SK-N-SH (cell line): ENCODE measurements at regions not wholly inside any gene's neighbourhood (a gene's known extent, or its start where the extent isn't known, plus 50 kb on each side); places are given as distances from the start of the nearest gene placed in this dataset.

ENCODE experiments used
- CTCF ChIA-PET: fragments of 300-600, 350-600 bp; formaldehyde crosslinking; extraction: SDS; loops from one replicate; lab custom pipeline; 2021; lab: Yijun Ruan, JAX
- POLR2A ChIA-PET: fragments of 350-600 bp; sonication (Branson Sonifier 250); formaldehyde crosslinking; extraction: SDS; loops from one replicate; lab custom pipeline; 2020; ENCODE audit warnings: antibody characterized with exemption, inconsistent platforms; lab: Yijun Ruan, JAX
- DNase-seq: peaks from one replicate; pipeline ENCODE4 v3.0.0; 2012
- H2AFZ ChIP-seq: fragments of 200-600 bp; sonication (generic); 2 replicates; pipeline ENCODE4 v1.8.1; 2016; ENCODE audit warnings: antibody characterized with exemption, mild to moderate bottlenecking, low read depth
- H3F3A ChIP-seq: fragments of 200-600 bp; sonication (generic); replicated peaks from 2 replicates; pipeline ENCODE3; 2016; ENCODE audit warnings: antibody characterized with exemption, mild to moderate bottlenecking; ENCODE audit not compliant: insufficient read depth
- H3K27ac ChIP-seq, 2 experiments: fragments of 200-500 bp in 1 of 2; fragments of 200-600 bp in 1 of 2; sonication (Bioruptor generic) in 1 of 2; sonication (generic), shearing (Covaris generic) in 1 of 2; 2 replicates each; pipeline versions ENCODE4 v1.5.1 to v1.6.1; 2014 to 2016; ENCODE audit warnings: low read depth in 2 of 2, inconsistent platforms in 1 of 2, low read length in 1 of 2, mild to moderate bottlenecking in 1 of 2, mixed read lengths in 1 of 2
- H3K27me3 ChIP-seq: fragments of 200-600 bp; sonication (generic), shearing (Covaris generic); 2 replicates; pipeline ENCODE4 v1.6.1; 2016; ENCODE audit warnings: mixed run types; ENCODE audit not compliant: insufficient read depth
- H3K36me3 ChIP-seq, 2 experiments: fragments of 200-500 bp in 1 of 2; fragments of 200-600 bp in 1 of 2; sonication (Bioruptor generic) in 1 of 2; sonication (generic) in 1 of 2; replicated peaks in 1 of 2; 2 replicates each; pipeline versions ENCODE3 to v1.5.1; 2014 to 2016; ENCODE audit warnings: low read length in 1 of 2, mild to moderate bottlenecking in 1 of 2; ENCODE audit not compliant: insufficient read depth in 2 of 2, control insufficient read depth in 1 of 2
- H3K4me1 ChIP-seq, 2 experiments: fragments of 200-500 bp in 1 of 2; fragments of 200-600 bp in 1 of 2; sonication (Bioruptor generic) in 1 of 2; sonication (generic), shearing (Covaris generic) in 1 of 2; 2 replicates each; pipeline versions ENCODE4 v1.5.1 to v1.6.1; 2014 to 2016; ENCODE audit warnings: low read depth in 1 of 2, low read length in 1 of 2, mixed run types in 1 of 2; ENCODE audit not compliant: insufficient read depth in 2 of 2, control insufficient read depth in 1 of 2
- H3K4me2 ChIP-seq: fragments of 200-600 bp; sonication (generic), shearing (Covaris generic); 2 replicates; pipeline ENCODE4 v1.6.1; 2017; ENCODE audit warnings: mixed run types
- H3K4me3 ChIP-seq, 2 experiments: fragments of 200-500 bp in 1 of 2; fragments of 200-600 bp in 1 of 2; sonication (Bioruptor generic) in 1 of 2; sonication (generic), shearing (Covaris generic) in 1 of 2; 2 replicates each; pipeline versions ENCODE4 v1.5.1 to v1.8.1; 2014 to 2016; ENCODE audit warnings: low read depth in 2 of 2, inconsistent platforms in 1 of 2, low read length in 1 of 2, mild to moderate bottlenecking in 1 of 2, mixed read lengths in 1 of 2, moderate library complexity in 1 of 2
- H3K79me2 ChIP-seq: fragments of 200-600 bp; sonication (generic); 2 replicates; pipeline ENCODE4 v1.8.1; 2017; ENCODE audit warnings: mild to moderate bottlenecking; ENCODE audit not compliant: insufficient read depth
- H3K9ac ChIP-seq: fragments of 200-600 bp; sonication (generic); 2 replicates; pipeline ENCODE4 v1.6.1; 2017; ENCODE audit warnings: mixed run types
- H3K9me2 ChIP-seq: fragments of 200-600 bp; sonication (generic); 2 replicates; pipeline ENCODE4 v1.6.1; 2017; ENCODE audit warnings: mixed run types
- H3K9me3 ChIP-seq: fragments of 200-600 bp; sonication (generic); 2 replicates; pipeline ENCODE4 v1.6.1; 2017; ENCODE audit warnings: mixed run types, mild to moderate bottlenecking, moderate library complexity
- H4K20me1 ChIP-seq: fragments of 200-600 bp; sonication (generic); 2 replicates; pipeline ENCODE4 v1.6.1; 2017; ENCODE audit warnings: mild to moderate bottlenecking, mixed run types; ENCODE audit not compliant: insufficient read depth
- ELF1 ChIP-seq: IDR thresholded peaks from 2 replicates; pipeline ENCODE4 v1.4.0; 2012
- FOSL2 ChIP-seq: IDR thresholded peaks from 2 replicates; pipeline ENCODE4 v1.4.0; 2012; ENCODE audit warnings: low read depth, mild to moderate bottlenecking, moderate library complexity, borderline replicate concordance
- FOXJ3 ChIP-seq: sonication (generic); formaldehyde crosslinking; IDR thresholded peaks from 2 replicates; pipeline ENCODE4 v1.5.1; 2020; ENCODE audit warnings: mild to moderate bottlenecking, missing genetic modification reagents
- GATA2 ChIP-seq: sonication (generic); formaldehyde crosslinking; IDR thresholded peaks from 2 replicates; pipeline ENCODE4 v1.5.0; 2020; ENCODE audit warnings: mild to moderate bottlenecking, missing genetic modification reagents
- MXI1 ChIP-seq: IDR thresholded peaks from 2 replicates; pipeline ENCODE4 v1.6.1; 2012; ENCODE audit warnings: mild to moderate bottlenecking, low read depth, low read length, improper control_type of control experiment
- NFIC ChIP-seq: IDR thresholded peaks from 2 replicates; pipeline ENCODE4 v1.4.0; 2012; ENCODE audit warnings: borderline replicate concordance
- NRF1 ChIP-seq: IDR thresholded peaks from 2 replicates; pipeline ENCODE4 v1.6.1; 2012; ENCODE audit warnings: low read depth, mild to moderate bottlenecking, low read length
- RFX5 ChIP-seq: IDR thresholded peaks from 2 replicates; pipeline ENCODE4 v1.6.1; 2012; ENCODE audit warnings: mild to moderate bottlenecking, improper control_type of control experiment, low read length
- SMC3 ChIP-seq: IDR thresholded peaks from 2 replicates; pipeline ENCODE4 v1.6.1; 2012; ENCODE audit warnings: low read depth, low read length, improper control_type of control experiment
- TEAD4 ChIP-seq: IDR thresholded peaks from 2 replicates; pipeline ENCODE4 v1.4.0; 2012; ENCODE audit warnings: mild to moderate bottlenecking, borderline replicate concordance; ENCODE audit not compliant: insufficient read depth
- USF2 ChIP-seq: fragments of 150-350 bp; IDR thresholded peaks from 2 replicates; pipeline ENCODE4 v1.6.1; 2017; ENCODE audit warnings: antibody characterized with exemption, low read length, low read depth, borderline replicate concordance
- WGBS: methylation state at CpG from one replicate; pipeline ENCODE4 v1.1.6; 2017; ENCODE audit warnings: low lambda C conversion rate; 5-methylcytosine and 5-hydroxymethylcytosine counted together
- TF ChIP-seq, protein P1 (sequence below): fragments of 200-600 bp; sonication (generic); IDR thresholded peaks from 2 replicates; pipeline ENCODE4 v1.6.1; 2017; ENCODE audit warnings: antibody characterized with exemption, mild to moderate bottlenecking, moderate library complexity

GRCh38 chr5:102578362-102578761, 79.6 kb upstream of the SLCO6A1 start:
- H3K79me2 ChIP-seq: no peaks in the 10 kb centered on the region
- peaks cover 3% of the 10 kb centered on the region for H3F3A ChIP-seq
- H3K9me2 ChIP-seq: no peaks in the 10 kb centered on the region
- no peaks in the 10 kb centered on the region for H4K20me1 ChIP-seq
- H3K9ac ChIP-seq: no peak overlapping the region
- H3K9me3 ChIP-seq: no peaks in the 10 kb centered on the region
- H3K27me3 ChIP-seq: no peaks in the 10 kb centered on the region
- no peak for DNase-seq
- no peak overlapping the region for H2AFZ ChIP-seq
- H3K36me3 ChIP-seq: no peaks in the 10 kb centered on the region
- H3K27ac ChIP-seq: no peak overlapping the region
- ChIA-PET POLR2A (no interaction called here), CTCF (no interaction called here)
- H3K4me2 ChIP-seq: no peak overlapping the region
- TF ChIP-seq GATA2: no peak
- H3K4me1 ChIP-seq: no peaks in the 10 kb centered on the region; a peak in 1 of 4 replicates
- no peak overlapping the region for H3K4me3 ChIP-seq

DNA sequence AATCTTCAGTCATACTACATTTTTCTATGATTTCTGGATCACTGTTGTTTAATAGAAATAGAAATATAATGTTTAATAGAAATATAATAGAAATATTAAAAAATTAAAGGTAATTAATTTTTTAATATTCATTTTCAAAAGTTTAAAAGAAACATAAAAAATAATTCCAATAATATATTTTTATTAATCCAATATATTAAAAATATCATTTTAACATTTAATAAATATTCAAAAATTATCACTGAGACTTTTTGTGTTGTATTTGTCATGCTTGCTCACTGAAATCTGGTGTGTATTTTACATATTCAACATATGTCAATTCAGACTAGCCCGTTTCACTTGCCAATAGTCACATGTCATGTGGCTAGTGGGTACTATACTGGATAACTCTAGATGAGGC, 80.6 kb upstream of the SLCO6A1 start:
- Histone ChIP-seq H3K27ac (no peak overlapping the region), H3K4me2 (no peak overlapping the region), H3F3A (peaks cover 3% of the 10 kb centered on the region), H3K27me3 (no peaks in the 10 kb centered on the region), H2AFZ (no peak overlapping the region), H3K9me2 (no peaks in the 10 kb centered on the region), H3K79me2 (no peaks in the 10 kb centered on the region), H3K9ac (no peak overlapping the region)
- ChIA-PET POLR2A (no interaction called here), CTCF (no interaction called here)
- 68% methylated on average over 1 of the region's 1 CpG for whole genome bisulfite sequencing
- no peak for DNase-seq
- TF ChIP-seq, protein P1, sequence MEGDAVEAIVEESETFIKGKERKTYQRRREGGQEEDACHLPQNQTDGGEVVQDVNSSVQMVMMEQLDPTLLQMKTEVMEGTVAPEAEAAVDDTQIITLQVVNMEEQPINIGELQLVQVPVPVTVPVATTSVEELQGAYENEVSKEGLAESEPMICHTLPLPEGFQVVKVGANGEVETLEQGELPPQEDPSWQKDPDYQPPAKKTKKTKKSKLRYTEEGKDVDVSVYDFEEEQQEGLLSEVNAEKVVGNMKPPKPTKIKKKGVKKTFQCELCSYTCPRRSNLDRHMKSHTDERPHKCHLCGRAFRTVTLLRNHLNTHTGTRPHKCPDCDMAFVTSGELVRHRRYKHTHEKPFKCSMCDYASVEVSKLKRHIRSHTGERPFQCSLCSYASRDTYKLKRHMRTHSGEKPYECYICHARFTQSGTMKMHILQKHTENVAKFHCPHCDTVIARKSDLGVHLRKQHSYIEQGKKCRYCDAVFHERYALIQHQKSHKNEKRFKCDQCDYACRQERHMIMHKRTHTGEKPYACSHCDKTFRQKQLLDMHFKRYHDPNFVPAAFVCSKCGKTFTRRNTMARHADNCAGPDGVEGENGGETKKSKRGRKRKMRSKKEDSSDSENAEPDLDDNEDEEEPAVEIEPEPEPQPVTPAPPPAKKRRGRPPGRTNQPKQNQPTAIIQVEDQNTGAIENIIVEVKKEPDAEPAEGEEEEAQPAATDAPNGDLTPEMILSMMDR: no peak
- TF ChIP-seq RFX5 (no peak), MXI1 (no peak), NRF1 (no peak), ELF1 (no peak), SMC3 (no peak), FOXJ3 (CRISPR knock-in tag) (no peak), GATA2 (no peak), TEAD4 (no peak), USF2 (no peak), FOSL2 (no peak), NFIC (no peak)
- TF ChIP-seq, all 33 proteins: peak for 0
- Histone ChIP-seq H3K36me3 (no peaks in the 10 kb centered on the region), H3K9me3 (no peaks in the 10 kb centered on the region), H4K20me1 (no peaks in the 10 kb centered on the region), H3K4me3 (no peak overlapping the region), H3K4me1 (peaks cover 0 to 2% of the 10 kb centered on the region in 2 experiments; a peak in 2 of 4 replicates)
